ENCODE measurements at regions not wholly inside any gene's neighbourhood (a gene's known extent, or its start where the extent isn't known, plus 50 kb on each side); places are given as distances from the start of the nearest gene placed in this dataset.
"Not testable (repeated sequence)": the region's sequence is repeated elsewhere in the genome, so short reads cannot be mapped to it uniquely, and the experiment has no call there.

DNA sequence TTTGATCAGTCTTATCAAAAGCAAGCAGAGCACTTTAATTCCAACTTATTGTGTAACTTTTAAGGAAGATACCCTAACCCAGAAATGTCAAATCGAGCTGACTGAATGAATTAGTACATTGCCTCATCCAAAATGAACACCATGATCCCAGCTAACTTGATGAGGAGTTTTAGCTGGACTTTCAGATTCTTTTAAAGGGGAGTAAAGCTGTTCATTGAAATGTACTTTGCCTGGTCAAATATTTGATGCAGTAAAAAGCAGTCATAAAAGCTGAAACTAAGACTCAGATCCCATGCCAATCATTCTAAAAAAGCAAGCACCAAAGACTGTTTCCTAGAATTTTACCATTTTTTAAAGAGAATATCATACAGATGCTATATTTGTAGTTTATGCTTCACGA is 114.1 kb downstream of the FSCB start:
- no peak overlapping the region for H3K4me3 ChIP-seq (ENCODE audit: low read depth, low read length)
- TF ChIP-seq, protein P1, sequence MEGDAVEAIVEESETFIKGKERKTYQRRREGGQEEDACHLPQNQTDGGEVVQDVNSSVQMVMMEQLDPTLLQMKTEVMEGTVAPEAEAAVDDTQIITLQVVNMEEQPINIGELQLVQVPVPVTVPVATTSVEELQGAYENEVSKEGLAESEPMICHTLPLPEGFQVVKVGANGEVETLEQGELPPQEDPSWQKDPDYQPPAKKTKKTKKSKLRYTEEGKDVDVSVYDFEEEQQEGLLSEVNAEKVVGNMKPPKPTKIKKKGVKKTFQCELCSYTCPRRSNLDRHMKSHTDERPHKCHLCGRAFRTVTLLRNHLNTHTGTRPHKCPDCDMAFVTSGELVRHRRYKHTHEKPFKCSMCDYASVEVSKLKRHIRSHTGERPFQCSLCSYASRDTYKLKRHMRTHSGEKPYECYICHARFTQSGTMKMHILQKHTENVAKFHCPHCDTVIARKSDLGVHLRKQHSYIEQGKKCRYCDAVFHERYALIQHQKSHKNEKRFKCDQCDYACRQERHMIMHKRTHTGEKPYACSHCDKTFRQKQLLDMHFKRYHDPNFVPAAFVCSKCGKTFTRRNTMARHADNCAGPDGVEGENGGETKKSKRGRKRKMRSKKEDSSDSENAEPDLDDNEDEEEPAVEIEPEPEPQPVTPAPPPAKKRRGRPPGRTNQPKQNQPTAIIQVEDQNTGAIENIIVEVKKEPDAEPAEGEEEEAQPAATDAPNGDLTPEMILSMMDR (IDR thresholded peaks at IDR 0.05; ENCODE audit: insufficient read depth, low read depth, low read length) = no peak
- DNase-seq (ENCODE audit: low read depth) = no peak

DNA sequence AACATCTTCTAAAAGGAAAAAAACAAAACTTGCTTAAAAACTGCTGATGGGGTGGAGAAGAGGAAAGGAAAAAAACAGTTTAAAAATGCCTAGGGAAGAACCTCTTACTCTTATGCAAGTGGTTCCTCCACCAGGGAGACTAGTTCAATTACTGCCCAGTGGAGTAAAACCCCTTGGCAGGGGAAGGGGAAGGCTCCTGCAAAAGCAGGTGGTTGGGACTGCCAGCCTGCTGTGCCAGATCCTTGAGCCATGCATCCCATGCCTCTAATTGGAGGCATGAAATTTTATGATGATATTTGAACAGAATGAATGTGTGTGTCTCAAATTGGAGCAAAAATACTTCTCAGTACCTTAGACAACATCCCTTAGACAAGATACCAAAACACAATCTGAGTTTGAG is 118.8 kb downstream of the FSCB start:
- H3K4me3 ChIP-seq (ENCODE audit: low read depth, low read length) = no peak overlapping the region
- TF ChIP-seq, protein P1 (IDR thresholded peaks at IDR 0.05; ENCODE audit: insufficient read depth, low read depth, low read length) = no peak
- DNase-seq (ENCODE audit: low read depth) = no peak

DNA sequence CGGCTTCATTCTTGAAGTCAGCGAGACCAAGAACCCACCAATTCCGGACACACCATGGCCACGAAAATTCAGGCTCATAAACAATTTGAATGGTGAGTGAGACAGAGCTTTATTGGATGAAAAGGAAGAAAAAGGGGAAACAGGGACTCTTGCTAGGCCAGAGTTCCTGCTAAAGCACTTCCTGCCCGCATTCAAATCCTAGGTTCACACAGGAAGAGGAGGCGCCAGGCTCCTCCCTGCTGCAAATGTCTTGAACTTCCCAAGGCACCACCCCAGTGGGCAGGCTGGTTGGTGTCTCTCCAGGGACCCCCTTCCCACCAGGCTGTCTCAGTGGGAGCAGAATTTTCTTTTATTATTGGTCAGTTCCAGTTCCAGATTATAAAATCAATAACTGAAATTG is 121.2 kb downstream of the FSCB start:
- TF ChIP-seq, protein P1 (IDR thresholded peaks at IDR 0.05; ENCODE audit: insufficient read depth, low read depth, low read length) = no peak
- H3K4me3 ChIP-seq (ENCODE audit: low read depth, low read length) = no peak overlapping the region
- no peak for DNase-seq (ENCODE audit: low read depth)

DNA sequence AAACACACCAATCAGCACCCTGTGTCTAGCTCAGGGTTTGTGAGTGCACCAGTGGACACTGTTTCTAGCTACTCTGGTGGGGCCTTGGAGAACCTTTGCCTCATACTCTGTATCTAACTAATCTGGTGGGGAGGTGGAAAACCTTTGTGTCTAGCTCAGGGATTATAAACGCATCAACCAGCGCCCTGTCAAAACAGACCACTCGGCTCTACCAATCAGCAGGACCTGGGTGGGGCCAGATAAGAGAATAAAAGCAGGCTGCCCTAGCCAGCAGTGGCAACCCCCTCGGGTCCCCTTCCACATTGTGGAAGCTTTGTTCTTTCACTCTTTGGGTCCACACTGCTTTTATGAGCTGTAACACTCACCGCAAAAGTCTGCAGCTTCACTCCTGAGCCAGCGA is 121.8 kb downstream of the FSCB start:
- not testable (repeated sequence) for H3K4me3 ChIP-seq (ENCODE audit: low read depth, low read length); DNase-seq (ENCODE audit: low read depth)

DNA sequence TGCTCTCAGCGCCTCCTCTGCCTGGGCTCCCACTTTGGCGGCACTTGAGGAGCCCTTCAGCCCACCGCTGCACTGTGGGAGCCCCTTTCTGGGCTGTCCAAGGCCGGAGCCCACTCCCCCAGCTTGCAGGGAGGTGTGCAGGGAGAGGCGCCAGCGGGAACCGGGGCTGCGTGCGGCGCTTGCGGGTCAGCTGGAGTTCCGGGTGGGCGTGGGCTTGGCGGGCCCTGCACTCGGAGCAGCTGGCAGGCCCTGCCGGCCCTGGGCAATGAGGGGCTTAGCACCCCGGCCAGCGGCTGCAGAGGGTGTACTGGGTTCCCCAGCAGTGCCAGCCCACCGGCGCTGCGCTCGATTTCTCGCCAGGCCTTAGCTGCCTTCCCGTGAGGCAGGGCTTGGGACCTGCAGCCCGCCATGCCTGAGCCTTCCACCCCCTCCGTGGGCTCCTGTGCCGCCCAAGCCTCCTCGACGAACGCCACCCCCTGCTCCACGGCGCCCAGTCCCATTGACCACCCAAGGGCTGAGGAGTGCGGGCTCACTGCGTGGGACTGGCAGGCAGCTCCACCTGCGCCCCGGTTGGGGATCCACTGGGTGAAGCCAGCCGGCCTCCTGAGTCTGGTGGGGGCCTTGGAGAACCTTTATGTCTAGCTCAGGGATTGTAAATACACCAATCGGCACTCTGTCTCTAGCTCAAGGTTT is 122.3 kb downstream of the FSCB start:
- H3K4me3 ChIP-seq (ENCODE audit: low read depth, low read length) = not testable (repeated sequence)

DNA sequence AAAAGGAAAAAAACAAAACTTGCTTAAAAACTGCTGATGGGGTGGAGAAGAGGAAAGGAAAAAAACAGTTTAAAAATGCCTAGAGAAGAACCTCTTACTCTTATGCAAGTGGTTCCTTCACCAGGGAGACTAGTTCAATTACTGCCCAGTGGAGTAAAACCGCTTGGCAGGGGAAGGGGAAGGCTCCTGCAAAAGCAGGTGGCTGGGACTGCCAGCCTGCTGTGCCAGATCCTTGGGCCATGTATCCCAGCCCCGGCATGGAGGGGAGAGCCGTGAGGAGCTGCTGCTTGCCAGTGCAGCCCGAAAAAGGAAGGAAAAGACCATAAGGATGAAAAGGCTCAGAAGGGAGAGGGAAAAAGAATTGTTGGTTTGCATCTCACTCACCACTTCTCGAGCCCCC is 123.0 kb downstream of the FSCB start:
- no peak for DNase-seq (ENCODE audit: low read depth)
- H3K4me3 ChIP-seq (ENCODE audit: low read depth, low read length) = no peak overlapping the region
- TF ChIP-seq, protein P1 (IDR thresholded peaks at IDR 0.05; ENCODE audit: insufficient read depth, low read depth, low read length) = no peak

More for the DNA sequence above, 122.3 kb downstream of the FSCB start:
- DNase-seq (ENCODE audit: low read depth) = not testable (repeated sequence)

DNA sequence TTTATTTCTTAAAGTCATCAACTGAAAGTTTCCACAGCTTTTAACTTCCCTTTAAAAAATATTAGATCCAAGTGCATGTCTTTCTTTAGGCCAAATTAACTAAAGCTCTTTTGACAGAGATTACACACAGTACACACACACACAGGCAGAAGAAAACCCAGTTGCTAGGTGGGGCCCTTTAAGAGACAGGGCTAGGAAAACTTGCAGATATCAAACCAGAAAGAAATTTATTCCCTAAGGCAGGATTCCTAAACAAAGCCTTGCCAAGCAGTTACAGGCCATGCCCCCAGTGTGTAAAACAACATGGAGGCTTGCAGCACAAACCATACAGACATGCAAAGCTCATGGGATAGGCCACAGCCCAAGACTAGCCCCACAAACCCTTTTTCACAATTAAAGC is 123.4 kb downstream of the FSCB start:
- no peak for DNase-seq (ENCODE audit: low read depth)
- TF ChIP-seq, protein P1 (IDR thresholded peaks at IDR 0.05; ENCODE audit: insufficient read depth, low read depth, low read length) = no peak
- H3K4me3 ChIP-seq (ENCODE audit: low read depth, low read length) = no peak overlapping the region

DNA sequence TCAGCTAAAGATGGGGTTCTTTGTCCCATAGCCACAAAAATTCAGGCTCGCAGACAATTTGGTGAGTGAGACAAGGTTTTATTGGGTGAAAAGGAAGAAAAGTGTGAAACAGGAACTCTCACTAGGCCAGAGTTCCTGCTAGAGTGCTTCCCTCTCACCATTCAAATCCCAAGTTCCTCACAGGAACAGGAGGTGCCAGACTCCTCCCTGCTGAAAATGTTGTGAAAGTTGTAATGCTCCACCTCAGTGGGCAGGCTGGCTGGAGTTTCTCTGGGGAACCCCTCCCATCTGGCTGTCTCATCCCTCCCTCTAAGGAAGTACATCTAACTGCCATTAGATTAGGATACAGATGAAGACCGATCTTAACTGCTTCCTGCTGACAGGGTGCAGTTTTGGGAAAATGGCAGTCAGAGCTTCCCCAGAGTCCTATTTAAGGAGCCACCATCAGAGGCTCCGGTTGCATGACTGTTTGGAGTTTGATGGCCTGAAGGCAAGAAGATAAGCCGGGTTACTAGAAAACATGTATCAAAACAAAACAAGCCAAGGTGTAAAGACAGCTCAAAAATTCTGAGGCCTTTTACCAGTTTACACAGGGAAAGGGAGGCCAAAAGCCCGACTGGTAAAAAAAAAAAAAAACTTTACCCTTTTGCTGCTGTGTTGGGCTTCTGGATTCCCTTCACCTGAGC is 127.6 kb downstream of the FSCB start:
- no peak for DNase-seq (ENCODE audit: low read depth)
- no peak overlapping the region for H3K4me3 ChIP-seq (ENCODE audit: low read depth, low read length)
- TF ChIP-seq, protein P1 (IDR thresholded peaks at IDR 0.05; ENCODE audit: insufficient read depth, low read depth, low read length) = no peak

All from fibroblast of villous mesenchyme (primary cell).